HG02943 (cell line): ENCODE measurements at regions not wholly inside any gene's neighbourhood (a gene's known extent, or its start where the extent isn't known, plus 50 kb on each side); places are given as distances from the start of the nearest gene placed in this dataset.

Source experiments
- ATAC-seq: cut with Tn5 transposase; IDR thresholded peaks from one replicate; pipeline ENCODE4 v1.9.1; 2021; ENCODE audit warnings: mild to moderate bottlenecking, low read depth, moderate library complexity; ENCODE audit not compliant: unreplicated experiment

DNA sequence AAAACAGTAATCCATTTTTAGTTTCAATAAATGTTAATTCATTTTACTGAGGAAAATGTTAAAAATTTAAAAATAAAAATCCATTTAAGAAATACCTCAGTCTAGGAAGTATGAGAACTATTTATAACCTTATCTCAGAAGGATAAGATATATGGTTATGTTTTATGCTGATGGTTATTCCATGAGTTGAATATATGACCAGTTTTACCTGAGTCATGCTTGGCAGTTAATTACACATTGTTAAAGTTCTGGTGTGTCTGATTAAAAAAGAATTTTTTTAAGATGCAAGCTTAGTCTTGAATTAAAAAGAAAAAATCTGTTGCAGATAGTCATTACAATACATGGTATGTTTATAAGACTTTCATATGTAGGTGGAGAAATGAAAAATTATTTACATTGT is 191.7 kb downstream of the ARL4A start:
- ATAC-seq: no peak

DNA sequence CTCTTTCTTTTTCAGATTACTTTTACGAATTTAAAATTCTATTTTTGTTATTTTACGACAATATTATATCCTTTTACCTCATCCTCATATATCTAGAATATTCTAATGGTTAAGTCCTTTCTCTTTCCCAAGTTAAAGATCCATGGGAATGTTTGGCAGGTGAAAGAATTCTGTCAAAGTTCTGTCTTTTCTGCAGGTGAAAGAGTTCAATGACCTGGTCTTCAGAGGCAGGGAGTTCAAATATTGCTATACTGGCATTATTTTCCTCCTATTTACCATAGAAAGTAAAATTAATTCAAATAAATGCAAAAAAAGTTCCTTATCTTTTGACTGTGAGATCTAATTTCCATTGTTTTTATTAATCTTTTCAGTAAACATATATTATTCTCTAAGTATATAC is 194.3 kb downstream of the ARL4A start:
- no peak for ATAC-seq

DNA sequence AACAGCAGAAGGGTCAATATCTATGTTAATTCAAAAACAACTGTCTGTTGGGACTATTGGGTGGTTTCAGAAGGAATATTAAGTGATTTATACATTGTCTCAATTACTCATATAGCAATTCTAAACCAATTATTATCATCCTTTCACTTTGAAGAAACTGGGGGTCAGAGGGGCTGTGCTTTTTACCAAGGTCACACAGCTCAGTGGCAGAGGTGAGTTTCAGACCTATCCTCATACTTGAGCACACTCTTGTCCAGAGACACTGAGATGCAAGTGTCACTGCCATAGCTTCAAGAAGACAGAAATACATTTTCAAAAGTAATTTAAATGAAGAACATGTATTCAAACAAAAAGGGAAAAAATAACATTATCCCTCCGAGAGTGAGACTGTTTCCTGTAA is 195.3 kb downstream of the ARL4A start:
- ATAC-seq: no peak

DNA sequence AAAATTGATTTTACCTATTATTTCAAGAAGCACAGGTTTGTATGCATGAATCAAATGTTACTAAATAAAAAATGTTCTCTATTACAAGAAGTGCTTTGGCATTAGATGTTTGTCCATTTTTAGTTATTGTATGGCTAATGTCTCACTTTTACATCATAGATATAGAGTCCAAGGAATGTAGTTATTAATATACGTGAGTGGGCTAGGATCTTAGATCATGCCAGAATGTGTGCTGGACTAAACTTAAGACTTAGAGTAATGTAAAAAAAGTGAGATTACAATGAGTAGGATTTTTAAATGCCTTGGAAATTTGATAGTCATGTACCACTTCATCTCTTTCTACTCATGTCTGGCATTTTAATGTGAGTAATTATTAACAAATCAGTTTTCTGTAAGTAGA is 196.6 kb downstream of the ARL4A start:
- no peak for ATAC-seq

DNA sequence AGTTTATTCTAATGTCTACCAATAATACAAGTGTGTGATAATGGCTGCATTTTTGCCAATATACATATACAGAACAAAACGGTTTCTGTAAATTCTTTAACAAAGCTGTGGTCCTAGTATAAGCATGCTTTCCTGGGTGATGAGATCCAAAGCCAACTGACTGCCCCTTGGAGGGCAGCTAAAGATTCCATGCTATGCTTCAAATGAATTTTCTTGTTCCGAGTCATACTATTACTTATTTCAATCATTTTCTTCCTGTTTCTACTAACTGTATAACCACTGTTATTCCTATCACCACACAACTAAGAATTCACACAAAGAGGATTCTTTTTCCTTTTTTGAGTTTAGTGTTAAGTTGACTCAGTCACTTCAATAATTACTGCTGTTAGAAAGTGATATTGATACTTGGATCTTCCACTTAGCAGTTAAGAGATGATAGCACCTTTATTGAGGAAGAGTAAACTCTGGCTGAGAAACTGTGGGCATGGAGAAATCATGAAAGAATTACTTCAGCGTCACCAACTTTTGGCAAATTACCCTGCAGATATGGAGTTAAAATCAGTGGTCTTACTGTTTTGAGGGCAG is 197.5 kb downstream of the ARL4A start:
- ATAC-seq: no peak

DNA sequence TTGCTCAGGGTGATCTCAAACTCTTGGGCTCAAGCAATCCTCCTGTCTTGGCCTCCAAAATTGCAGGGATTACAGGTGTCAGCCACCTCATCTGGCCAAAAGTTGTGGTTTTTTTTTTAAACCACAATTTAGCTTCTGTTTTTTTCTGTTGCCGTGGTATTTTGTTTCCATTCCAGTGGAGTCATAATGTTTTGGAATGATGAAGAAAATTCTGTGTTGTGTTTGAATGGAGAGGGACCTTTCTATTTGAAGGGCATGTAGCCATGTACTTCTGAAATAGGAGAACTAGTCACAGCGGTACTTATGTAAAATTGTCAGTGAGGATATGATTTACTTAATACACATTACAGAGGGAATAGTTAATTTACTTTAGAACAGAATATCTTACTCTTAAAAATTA is 201.3 kb downstream of the ARL4A start:
- no peak for ATAC-seq

DNA sequence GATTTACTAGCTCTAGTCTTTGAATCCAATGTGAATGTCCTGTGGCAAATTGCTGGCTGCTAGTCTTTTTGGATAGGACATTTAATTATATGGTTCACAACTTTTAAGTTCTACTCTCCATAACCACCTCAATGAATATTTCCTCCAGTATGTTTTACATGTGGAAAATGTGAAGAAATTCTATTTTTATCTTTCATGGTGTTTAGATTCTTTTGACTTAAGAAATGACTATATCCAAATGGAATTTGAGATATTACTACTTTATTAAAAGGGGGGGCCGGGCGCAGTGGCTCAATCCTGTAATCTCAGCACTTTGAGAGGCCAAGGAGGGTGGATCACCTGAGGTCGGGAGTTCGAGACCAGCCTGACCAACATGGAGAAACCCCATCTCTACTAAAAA is 202.0 kb downstream of the ARL4A start:
- no peak for ATAC-seq

DNA sequence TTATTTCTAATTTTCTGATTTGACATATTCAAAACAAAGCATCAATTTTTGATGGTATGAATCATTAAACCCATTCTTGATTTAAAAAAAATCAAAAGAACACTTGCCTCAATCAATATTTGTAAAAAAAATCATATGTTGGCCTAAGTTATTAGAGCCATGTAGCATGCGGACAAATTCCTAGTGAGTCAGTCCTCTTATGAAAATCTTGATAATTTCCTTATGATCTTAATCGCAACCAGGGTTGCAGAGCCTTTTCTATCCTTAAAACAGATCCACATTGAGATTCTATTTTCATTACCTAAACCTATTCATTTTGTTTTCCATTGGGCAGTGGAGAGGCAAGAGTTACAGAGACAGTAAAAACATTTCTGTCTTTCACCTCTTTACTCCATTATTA is 203.2 kb downstream of the ARL4A start:
- no peak for ATAC-seq

DNA sequence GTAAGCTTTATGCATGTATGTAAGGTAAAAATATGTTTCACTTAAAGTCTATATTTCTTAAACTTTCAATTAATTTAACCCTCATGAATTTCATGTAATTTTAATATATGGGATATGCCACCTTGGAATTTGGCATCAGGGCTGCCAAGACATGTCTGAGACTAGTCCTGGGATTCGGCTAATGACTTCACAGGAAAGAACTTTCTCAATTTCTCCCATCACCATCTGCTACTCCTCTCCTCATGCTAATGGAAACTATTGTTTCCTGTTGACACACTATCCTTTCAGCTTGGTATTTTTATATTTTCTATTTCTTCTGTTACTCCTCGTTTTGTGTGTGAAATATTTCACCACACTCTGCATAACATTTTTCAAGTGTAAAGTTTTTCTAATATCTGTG is 205.9 kb downstream of the ARL4A start:
- no peak for ATAC-seq

DNA sequence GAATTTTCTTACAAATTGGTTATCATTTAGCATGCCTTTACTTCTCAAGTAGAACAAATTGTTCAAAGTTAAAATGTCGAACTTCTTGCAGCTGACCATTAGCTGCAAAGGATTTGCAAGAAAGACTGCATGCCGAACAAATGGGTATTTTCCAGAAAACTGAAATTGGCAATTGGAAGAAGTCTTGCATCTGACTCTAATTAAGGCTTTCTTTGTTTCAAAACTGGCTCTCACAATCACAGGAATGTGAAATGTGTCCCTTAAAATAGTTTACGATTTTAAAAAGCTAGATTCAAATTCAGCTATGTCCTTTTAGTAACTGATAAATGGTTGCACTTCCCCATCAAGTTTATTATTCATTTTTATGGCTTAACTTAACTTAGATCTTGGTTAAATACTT is 207.9 kb downstream of the ARL4A start:
- no peak for ATAC-seq

DNA sequence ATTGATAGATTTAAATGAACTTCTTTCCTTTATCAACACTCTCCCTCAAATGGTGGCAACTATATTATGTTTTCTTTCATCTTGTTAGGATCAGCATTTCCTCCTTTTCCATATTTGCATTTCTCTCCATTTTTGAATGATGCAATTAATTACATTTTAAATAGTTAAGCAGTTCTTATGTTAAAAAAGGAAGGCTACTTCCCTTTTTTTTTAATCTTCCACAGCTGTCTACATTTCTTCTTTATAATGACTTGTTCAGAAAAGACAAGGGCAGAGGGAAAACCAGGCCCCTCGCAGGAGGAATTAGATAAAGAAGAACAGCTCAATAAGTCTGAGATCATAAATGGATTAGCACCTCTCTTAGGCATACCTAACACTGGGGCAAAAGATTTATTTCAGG is 208.9 kb downstream of the ARL4A start:
- ATAC-seq: no peak

DNA sequence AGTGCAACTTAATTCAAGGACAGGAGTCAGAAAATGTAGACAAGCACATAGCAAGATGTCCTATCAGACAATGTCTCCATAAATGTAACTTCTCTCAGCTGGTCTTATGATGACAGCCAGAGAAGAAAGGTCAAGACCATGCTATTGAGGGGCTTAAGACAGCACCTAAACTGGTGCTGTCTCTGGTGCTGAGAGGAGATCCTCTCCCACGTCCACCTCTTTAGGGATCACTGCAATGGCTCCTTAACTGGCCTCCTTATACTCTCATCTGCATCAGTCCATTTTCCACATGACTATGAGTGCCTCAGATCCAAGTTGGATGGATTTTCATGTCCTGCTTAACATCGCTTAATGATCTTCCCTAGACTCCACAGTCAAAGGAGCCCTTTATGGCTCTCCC is 210.6 kb downstream of the ARL4A start:
- ATAC-seq: no peak

DNA sequence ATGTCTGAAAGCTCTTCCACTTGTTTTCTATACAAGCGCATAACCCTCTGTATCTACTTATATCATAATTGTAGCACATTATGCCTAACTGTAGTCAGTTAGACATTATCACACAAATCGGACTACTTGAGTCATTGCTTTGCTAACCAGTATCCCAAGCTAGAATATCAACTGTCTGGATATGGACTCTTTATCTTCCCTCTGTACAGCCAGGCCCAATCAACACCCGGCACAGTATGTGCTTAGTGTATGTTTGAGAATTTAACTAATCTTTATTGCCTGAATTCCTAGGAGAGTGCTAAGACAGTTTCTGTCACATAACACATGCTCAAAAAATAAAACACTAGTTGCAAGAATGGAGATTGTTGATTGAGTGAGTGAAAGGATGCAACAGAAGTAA is 211.2 kb downstream of the ARL4A start:
- no peak for ATAC-seq

DNA sequence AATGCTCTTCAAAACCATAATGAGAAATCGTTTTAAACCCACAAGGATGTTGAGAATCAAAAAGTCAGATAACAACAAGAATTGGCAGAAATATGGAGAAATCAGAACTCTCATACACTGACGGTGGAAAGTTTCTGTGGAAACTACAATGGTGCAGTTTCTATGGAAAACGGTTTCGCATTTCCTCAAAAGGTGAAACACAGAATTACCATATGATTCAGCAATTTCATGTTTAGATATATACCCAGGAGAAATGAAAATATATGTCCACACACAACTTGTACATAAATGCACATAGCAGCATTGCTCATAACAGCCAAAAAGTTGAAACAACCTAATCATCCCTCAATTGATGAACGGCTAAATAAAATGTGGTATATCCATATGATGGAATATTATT is 218.2 kb downstream of the ARL4A start:
- ATAC-seq: no peak

DNA sequence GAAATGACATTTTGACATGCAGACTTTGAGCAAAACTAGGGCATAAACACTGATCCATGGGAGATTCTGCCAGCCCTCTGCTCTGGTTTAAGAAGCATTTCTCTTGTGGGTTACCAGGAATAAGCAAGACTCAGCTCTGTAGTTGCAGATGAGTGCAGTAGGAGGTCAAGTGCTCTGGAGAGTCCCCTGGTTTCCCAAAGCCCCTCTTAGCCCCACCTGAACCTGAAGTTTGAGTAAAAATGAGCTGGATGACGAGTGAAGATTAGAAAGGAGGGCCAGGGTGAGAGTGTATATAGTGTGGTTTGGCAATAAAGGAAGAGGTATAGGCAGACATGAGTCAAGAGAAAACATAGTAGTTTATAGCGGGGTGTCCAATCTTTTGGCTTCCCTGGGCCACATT is 220.3 kb downstream of the ARL4A start:
- ATAC-seq: no peak

DNA sequence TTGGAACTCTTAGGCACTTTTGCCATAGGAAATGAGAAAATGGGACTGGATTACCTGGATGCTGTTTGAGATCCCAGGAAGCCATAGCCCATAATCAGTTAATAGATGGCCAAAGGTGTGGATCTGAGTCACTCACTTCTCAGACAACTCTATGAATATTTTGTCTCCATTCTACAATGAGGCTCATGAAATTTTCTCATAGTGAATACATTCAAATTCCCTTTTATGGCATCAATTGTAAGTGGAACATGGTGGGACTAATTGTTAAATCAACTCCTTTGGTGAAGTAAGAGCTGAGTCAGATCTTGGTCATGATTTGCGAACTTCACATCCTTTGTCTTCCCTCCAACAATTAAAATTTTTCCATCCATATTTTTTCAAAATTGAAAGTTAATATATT is 222.1 kb downstream of the ARL4A start:
- no peak for ATAC-seq

DNA sequence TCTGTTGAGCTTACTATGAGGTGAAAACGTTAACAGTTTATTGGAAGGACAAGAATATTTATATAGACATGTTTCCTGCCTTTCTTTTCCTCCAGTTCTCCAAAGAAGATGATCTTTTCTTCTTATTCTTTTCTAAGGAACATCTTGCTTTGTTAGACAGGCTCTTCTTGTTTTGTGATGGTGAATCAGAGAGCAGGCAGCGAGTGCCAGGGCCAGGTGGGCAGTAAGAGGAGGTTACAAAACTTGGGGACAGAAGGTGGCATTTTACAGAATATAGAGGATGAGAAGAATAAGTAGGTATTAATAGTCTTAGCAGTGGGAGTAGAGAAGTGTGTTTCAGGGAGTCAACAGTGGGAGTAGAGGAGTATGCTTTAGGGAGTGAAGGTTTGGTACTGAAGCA is 223.6 kb downstream of the ARL4A start:
- no peak for ATAC-seq

DNA sequence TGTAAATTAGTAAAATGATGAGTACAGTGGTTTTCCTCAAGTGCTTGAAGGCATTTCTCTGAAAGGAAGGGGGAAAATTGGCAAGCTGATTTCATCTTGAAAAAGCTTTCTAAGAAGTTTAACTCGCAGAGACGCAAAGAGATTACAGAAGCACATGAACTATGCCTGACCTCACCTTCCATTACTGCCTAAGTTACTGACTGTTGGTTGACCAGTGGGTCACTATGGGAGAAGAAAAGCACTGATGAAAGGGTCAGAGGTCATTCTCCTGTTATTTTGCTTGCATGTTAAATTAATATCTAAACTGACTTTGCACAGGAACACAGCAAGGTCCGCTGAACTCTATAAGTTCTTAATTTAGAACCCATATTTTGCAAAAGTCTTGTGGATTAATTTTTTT is 225.6 kb downstream of the ARL4A start:
- ATAC-seq: no peak

DNA sequence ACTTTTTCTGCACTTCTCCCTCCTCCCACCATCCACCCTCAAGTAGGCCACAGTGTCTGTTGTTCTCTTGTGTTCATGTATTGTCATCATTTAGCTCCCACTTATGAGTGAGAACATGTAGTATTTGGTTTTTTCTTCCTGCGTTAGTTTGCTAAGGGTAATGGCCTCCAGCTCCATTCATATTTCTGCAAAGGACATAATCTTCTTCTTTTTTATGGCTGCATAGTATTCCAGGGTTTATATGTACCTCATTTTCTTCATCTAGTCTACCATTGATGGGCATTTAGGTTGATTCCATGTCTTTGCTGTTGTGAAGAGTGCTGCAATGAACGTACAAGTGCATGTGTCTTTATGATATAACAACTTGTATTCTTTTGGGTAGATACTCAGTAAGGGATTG is 230.4 kb downstream of the ARL4A start:
- ATAC-seq: no peak

DNA sequence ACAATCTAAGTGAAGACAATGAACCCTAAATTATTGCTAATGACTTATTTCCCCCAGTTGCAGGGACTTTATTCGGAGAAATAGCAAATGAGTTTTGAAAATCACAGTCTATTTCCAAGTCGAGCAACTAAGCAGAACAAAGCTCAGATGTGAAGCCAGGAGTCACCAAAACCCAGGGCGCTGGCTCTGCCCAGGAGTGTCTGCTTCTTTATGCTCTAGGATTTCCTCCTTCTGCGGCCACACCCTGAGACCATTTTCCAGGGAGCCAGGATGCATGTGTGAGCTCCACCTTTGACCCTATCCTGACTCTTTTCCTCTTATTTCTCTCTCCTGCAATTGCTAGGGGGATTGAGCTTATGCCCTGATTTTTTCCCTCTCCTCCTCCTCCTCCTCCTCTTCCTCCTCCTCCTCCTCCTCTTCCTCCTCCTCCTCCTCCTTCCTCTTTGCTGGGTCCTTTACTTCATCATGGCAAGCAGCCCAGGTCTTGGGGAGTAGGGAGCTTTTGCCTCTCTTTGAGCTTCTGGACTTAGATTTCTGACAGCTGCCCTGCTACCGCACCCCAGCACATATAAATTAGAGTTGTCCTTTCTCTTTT is 234.4 kb downstream of the ARL4A start:
- no peak for ATAC-seq

DNA sequence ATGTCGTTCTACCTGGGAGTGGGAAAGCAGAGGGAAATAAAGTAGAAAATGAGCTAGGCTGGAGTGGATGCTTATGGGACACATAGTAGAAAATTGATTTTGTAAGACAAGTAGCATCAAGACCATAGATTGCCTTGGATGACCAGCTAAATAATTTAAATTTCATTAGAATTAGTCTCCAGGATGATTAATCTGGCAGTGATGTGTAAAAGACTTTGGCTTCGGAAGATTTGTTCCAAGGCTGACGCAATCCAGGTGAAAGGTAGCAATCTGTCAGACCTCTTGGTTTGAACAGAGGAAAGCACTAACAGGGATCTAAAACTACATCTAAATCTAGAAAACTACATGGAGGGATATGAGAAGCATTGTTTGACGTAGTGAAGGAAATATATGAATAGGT is 236.5 kb downstream of the ARL4A start:
- ATAC-seq: no peak

DNA sequence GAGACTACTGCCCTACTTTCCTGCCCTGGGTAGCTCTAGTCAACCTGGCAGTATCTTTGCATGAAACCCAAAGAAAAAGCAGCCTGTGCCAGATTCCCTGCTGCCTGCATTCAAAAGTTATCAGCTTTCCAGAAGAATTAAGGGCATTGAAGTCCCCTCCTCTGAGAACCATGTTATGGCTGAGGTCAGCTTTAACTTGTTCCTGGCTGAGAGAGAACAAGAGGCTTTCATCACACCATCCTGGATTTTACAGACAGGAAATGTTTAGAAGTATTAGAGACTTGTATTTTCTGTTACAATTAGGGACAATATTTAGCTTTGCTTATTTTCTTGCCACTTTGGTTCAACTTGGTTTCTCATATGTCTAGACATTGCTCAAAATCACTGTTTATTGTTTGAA is 238.8 kb downstream of the ARL4A start:
- ATAC-seq: no peak
